ENCODE measurements at regions not wholly inside any gene's neighbourhood (a gene's known extent, or its start where the extent isn't known, plus 50 kb on each side); places are given as distances from the start of the nearest gene placed in this dataset.
"Not testable (repeated sequence)": the region's sequence is repeated elsewhere in the genome, so short reads cannot be mapped to it uniquely, and the experiment has no call there.

- TF ChIP-seq CTCF, POLR2A (IDR thresholded peaks at IDR 0.05): not testable (repeated sequence)
Measured at GRCh38 chr18:29838961-29839360, 1203.6 kb downstream of the DSC3 start.

Measured in body of pancreas (tissue), 4 donors.